ENCODE measurements at regions not wholly inside any gene's neighbourhood (a gene's known extent, or its start where the extent isn't known, plus 50 kb on each side); places are given as distances from the start of the nearest gene placed in this dataset.
"Not testable (repeated sequence)": the region's sequence is repeated elsewhere in the genome, so short reads cannot be mapped to it uniquely, and the experiment has no call there.

DNA sequence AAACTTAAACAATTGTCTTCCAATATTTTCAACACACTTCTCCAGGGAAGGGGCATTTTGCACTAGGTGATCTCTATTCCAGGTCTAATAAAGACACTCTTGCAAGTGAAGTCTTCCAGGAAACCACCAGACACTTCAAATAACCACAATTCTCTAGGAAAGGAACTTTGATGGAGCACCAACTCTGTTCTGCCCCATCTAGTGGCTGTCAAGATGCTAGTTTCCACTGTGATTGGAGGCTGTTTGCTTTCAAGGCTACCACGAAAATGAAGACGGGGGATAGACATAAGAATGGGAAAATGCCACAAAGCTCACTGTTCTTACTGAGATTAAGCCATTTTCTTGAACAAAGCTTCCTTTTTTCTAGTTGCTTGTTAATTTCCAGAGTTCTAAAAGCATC lies 100.6 kb upstream of the F9 start:
- ATAC-seq (no peak), DNase-seq (no peak)
- Histone ChIP-seq H3K27me3 (no peaks in the 10 kb centered on the region), H3K4me3 (no peak overlapping the region), H3K36me3 (replicated peaks in 1 of 2; ENCODE audit: insufficient read depth in 1 of 2, low read depth in 2 of 2) (no peaks in the 10 kb centered on the region), H3K9me3 (no peaks in the 10 kb centered on the region), H3K27ac (no peak overlapping the region), H3K4me1 (no peaks in the 10 kb centered on the region)
- TF ChIP-seq POLR2A (IDR thresholded peaks at IDR 0.05): no peak
- TF ChIP-seq, protein P1, sequence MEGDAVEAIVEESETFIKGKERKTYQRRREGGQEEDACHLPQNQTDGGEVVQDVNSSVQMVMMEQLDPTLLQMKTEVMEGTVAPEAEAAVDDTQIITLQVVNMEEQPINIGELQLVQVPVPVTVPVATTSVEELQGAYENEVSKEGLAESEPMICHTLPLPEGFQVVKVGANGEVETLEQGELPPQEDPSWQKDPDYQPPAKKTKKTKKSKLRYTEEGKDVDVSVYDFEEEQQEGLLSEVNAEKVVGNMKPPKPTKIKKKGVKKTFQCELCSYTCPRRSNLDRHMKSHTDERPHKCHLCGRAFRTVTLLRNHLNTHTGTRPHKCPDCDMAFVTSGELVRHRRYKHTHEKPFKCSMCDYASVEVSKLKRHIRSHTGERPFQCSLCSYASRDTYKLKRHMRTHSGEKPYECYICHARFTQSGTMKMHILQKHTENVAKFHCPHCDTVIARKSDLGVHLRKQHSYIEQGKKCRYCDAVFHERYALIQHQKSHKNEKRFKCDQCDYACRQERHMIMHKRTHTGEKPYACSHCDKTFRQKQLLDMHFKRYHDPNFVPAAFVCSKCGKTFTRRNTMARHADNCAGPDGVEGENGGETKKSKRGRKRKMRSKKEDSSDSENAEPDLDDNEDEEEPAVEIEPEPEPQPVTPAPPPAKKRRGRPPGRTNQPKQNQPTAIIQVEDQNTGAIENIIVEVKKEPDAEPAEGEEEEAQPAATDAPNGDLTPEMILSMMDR (IDR thresholded peaks at IDR 0.05): peak in 2 of 7 experiments; percentile 9 to 34
- intact Hi-C loops (cut with DNase I): no loop called here
- 0 to 14% methylated on average over 2 of the region's 2 CpGs for WGBS, 2 donors

DNA sequence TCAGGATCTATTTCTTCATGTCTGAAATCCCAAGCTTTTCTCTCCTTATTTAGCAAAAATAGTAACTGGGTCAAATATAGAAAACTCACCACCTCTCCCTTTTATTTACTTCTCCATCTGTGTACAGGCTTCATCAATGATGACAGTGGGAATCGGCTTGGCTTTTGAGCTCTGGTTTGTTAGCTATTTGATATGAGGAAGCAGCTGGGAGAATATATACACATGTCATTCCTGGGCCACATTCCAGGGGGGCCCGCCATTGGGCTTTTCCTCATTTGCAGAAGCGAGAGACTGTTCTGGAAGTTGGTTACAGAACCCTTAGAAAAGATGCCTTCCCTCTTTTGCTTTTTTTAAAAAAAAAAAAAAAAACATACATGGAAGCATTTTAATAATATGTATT lies 107.4 kb upstream of the F9 start:
- TF ChIP-seq POLR2A (IDR thresholded peaks at IDR 0.05): no peak
- TF ChIP-seq, protein P1 (IDR thresholded peaks at IDR 0.05): no peak
- ATAC-seq (no peak), DNase-seq (no peak)
- Histone ChIP-seq H3K36me3 (replicated peaks in 1 of 2; ENCODE audit: insufficient read depth in 1 of 2, low read depth in 2 of 2) (no peaks in the 10 kb centered on the region), H3K9me3 (no peaks in the 10 kb centered on the region), H3K27ac (no peak overlapping the region), H3K4me3 (no peak overlapping the region), H3K4me1 (no peaks in the 10 kb centered on the region), H3K27me3 (no peaks in the 10 kb centered on the region)
- intact Hi-C loops (cut with DNase I): no loop called here
- 29 to 39% methylated on average over 3 of the region's 3 CpGs for WGBS, 2 donors

DNA sequence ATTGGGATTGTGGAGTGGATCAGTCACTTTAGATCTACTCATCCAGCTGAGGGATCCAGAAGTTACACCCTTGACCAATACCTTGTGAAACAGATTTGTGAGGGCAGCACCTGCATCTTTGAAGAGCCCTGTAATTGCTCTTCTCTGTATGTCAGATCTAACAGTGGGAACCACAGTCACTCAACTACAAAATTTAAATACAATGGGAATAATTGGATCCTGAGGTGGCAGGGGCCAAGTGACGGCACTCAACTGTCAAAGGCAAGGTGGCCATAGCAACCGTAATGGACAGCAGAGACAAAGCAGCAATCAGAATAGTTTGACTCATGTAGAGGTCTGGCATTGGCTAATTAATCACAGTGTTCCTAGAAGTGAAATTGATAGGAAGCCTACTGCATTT lies 132.3 kb upstream of the F9 start:
- H3K4me1 ChIP-seq; DNase-seq; H3K27me3 ChIP-seq; ATAC-seq; H3K9me3 ChIP-seq; H3K36me3 ChIP-seq (replicated peaks in 1 of 2; ENCODE audit: insufficient read depth in 1 of 2, low read depth in 2 of 2); H3K4me3 ChIP-seq; H3K27ac ChIP-seq; intact Hi-C loops (cut with DNase I): not testable (repeated sequence)
- 76 to 100% methylated on average over 2 of the region's 2 CpGs for WGBS, 2 donors

DNA sequence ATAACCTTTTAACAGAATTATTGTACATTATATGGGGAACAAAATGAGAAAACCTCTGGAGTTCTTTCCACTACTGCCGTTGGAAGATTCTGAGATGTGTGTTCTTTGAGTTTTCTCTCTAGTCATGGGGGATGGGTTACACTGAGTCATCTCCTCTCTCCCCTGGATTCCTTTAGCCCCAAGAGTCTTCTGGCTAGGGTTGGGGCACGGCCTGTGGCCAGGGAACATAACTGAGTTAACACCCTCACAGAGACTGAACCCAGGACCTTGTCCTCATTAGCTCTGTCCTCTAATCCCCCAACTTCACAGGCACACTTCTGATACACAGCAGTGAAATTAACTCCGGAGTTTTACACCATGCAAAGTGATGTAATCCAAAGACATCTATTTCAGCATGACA lies 142.3 kb upstream of the F9 start:
- no peak for TF ChIP-seq POLR2A (IDR thresholded peaks at IDR 0.05)
- TF ChIP-seq, protein P1 (IDR thresholded peaks at IDR 0.05): no peak
- Histone ChIP-seq H3K27ac (no peak overlapping the region), H3K9me3 (no peaks in the 10 kb centered on the region), H3K27me3 (peaks cover 0 to 3% of the 10 kb centered on the region in 2 donors), H3K4me3 (no peak overlapping the region), H3K4me1 (no peaks in the 10 kb centered on the region), H3K36me3 (replicated peaks in 1 of 2; ENCODE audit: insufficient read depth in 1 of 2, low read depth in 2 of 2) (no peaks in the 10 kb centered on the region)
- WGBS, 2 donors: 57 to 69% methylated on average over 3 of the region's 3 CpGs
- intact Hi-C loops (cut with DNase I): no loop called here
- ATAC-seq (no peak), DNase-seq (no peak)

DNA sequence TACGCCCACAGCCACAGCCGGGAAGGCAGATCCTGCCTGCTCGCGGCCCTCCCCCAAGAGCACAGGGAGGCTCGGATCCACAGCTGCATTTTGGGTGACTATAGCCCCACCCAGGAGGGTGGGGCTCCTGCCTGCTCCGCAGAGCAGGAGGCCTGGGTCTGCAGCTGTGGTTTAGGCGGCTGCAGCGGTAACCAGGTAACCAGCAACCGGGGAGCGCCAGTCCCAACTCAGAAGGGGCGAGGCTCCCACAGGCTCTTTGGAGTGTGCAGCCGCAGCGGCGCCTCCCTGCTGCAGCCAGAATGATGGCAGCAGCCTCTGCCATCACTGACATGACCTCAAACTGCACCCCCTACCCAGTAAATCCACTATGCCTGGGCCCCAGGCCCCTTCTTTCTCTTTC lies 148.0 kb upstream of the F9 start:
- H3K4me3 ChIP-seq: no peak overlapping the region
- H3K9me3 ChIP-seq: no peaks in the 10 kb centered on the region
- 71 to 91% methylated on average over 8 to 9 of the region's 14 CpGs for WGBS, 2 donors
- DNase-seq: no peak
- peaks cover 0 to 3% of the 10 kb centered on the region in 2 donors for H3K27me3 ChIP-seq
- TF ChIP-seq, protein P1 (IDR thresholded peaks at IDR 0.05): no peak
- no peak for TF ChIP-seq POLR2A (IDR thresholded peaks at IDR 0.05)
- ATAC-seq: no peak
- intact Hi-C loops (cut with DNase I): no loop called here
- no peaks in the 10 kb centered on the region for H3K36me3 ChIP-seq (replicated peaks in 1 of 2; ENCODE audit: insufficient read depth in 1 of 2, low read depth in 2 of 2)
- H3K4me1 ChIP-seq: no peaks in the 10 kb centered on the region
- no peak overlapping the region for H3K27ac ChIP-seq

DNA sequence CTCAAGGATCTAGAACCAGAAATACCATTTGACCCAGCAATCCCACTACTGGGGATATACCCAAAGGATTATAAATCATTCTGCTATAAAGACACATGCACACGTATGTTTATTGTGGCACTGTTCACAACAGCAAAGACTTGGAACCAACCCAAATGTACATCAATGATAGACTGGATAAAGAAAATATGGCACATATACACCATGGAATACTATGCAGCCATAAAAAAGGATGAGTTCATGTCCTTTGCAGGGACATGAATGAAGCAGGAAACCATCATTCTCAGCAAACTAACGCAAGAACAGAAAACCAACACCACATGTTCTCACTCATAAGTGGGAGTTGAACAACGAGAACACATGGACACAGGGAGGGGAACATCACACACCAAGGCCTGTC lies 154.0 kb upstream of the F9 start:
- intact Hi-C loops (cut with DNase I); H3K27ac ChIP-seq; ATAC-seq; DNase-seq; H3K9me3 ChIP-seq; H3K4me1 ChIP-seq; H3K4me3 ChIP-seq; H3K27me3 ChIP-seq; H3K36me3 ChIP-seq (replicated peaks in 1 of 2; ENCODE audit: insufficient read depth in 1 of 2, low read depth in 2 of 2): not testable (repeated sequence)
- 83 to 86% methylated on average over 3 of the region's 3 CpGs for WGBS, 2 donors
